ENCODE measurements at regions not wholly inside any gene's neighbourhood (a gene's known extent, or its start where the extent isn't known, plus 50 kb on each side); places are given as distances from the start of the nearest gene placed in this dataset.

DNA sequence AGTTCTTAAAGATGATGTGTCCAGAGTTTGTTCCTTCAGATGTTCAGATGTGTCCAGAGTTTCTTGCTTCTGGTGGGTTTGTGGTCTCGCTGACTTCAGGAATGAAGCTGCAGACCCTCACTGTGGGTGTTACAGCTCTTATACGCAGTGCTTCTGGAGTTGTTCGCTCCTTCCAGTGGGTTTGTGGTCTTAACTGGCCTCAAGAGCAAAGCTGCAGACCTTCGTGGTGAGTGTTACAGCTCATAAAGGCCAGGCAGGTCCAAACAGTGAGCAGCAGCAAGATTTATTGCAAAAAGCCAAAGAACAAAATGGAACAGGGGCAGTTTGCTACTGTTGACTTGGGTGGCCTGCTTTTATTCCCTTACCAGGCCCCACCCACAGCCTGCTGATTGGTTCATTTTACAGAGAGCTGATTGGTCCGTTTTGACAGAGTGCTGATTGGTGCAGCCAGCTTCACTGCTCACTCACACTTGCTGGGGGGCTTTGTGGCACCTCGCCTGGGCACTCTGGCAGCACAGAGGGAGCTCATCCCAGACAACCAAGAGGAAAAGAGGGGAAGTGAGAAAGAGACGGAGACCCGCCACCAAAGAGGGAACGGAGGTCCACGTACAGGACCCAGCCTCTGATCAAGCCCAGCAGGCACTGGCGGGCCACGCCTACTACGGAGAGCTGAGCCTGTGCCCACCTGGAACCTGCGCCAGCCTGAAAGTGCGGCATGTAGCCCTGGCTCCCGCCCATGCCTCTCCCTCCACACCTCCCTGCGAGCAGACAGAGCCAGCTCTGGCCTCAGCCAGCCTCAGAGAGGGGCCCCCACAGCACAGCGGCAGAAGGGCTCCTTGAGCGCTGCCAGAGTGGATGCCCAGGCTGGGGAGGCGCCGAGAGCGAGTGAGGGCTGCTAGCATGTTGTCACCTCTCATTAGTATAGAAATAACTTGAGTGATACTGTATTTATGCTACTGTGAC is 55.8 kb upstream of the SEMA3C start:
- H3K27me3 Mint-ChIP-seq (ENCODE audit: insufficient read depth, unreplicated experiment): no peaks in the 10 kb centered on the region
- intact Hi-C loops (cut with micrococcal nuclease; ENCODE audit: unreplicated experiment): no loop called here
- no peak for DNase-seq
- H3K4me3 ChIP-seq (ENCODE audit: low read depth, low read length): no peak overlapping the region
- no peaks in the 10 kb centered on the region for H3K36me3 ChIP-seq (ENCODE audit: control insufficient read depth, insufficient read depth, low read length)
- H3K4me1 ChIP-seq: no peaks in the 10 kb centered on the region
- no peaks in the 10 kb centered on the region for H3K27me3 ChIP-seq (replicated peaks; ENCODE audit: control insufficient read depth, insufficient read depth, low read length)
- no peaks in the 10 kb centered on the region for H3K36me3 Mint-ChIP-seq (ENCODE audit: insufficient read depth, unreplicated experiment)
- TF ChIP-seq, protein P1, sequence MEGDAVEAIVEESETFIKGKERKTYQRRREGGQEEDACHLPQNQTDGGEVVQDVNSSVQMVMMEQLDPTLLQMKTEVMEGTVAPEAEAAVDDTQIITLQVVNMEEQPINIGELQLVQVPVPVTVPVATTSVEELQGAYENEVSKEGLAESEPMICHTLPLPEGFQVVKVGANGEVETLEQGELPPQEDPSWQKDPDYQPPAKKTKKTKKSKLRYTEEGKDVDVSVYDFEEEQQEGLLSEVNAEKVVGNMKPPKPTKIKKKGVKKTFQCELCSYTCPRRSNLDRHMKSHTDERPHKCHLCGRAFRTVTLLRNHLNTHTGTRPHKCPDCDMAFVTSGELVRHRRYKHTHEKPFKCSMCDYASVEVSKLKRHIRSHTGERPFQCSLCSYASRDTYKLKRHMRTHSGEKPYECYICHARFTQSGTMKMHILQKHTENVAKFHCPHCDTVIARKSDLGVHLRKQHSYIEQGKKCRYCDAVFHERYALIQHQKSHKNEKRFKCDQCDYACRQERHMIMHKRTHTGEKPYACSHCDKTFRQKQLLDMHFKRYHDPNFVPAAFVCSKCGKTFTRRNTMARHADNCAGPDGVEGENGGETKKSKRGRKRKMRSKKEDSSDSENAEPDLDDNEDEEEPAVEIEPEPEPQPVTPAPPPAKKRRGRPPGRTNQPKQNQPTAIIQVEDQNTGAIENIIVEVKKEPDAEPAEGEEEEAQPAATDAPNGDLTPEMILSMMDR (IDR thresholded peaks at IDR 0.05; ENCODE audit: insufficient read depth in 1 of 2, low read depth in 1 of 2, low read length in 1 of 2, severe bottlenecking in 1 of 2, unreplicated experiment in 1 of 2): no peak
- no peak overlapping the region for H3K4me3 Mint-ChIP-seq (ENCODE audit: unreplicated experiment)
- H3K9me3 Mint-ChIP-seq (ENCODE audit: unreplicated experiment): peaks cover 26% of the 10 kb centered on the region
- CTCF ChIA-PET: no interaction called here
- H3K9me3 ChIP-seq: peaks cover 4% of the 10 kb centered on the region; the same call in 1 of the 2 replicates
- POLR2A ChIA-PET: no interaction called here
- no peak overlapping the region for H3K27ac Mint-ChIP-seq (ENCODE audit: unreplicated experiment)
- BruUV-seq (replicated peaks): no TSS peak
- H3K4me1 Mint-ChIP-seq (ENCODE audit: low read depth, unreplicated experiment): no peaks in the 10 kb centered on the region

DNA sequence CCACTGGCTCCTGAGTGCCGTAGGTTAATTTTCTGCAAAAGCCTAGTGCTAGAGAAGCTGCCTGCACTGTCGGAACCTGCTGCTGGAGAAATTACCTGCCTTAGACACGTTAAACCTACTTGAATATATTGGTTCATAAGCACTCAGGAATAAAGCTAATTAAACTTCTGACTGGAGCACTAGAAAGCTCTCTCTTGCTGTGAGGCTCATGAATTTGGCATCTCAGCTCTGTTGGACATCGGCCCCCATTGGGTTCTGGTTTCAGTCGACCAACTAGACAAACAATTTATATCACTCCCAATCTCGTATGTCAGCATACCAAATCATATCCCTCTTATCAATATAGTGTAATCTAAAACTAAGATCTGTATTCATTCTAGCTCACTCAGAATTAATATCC is 52.4 kb upstream of the SEMA3C start:
- Histone ChIP-seq H3K36me3 (ENCODE audit: control insufficient read depth, insufficient read depth, low read length) (no peaks in the 10 kb centered on the region), H3K9me3 (0 out of 2 replicates have a peak, but pooled peaks cover 2% of the 10 kb centered on the region), H3K27me3 (replicated peaks; ENCODE audit: control insufficient read depth, insufficient read depth, low read length) (no peaks in the 10 kb centered on the region), H3K4me3 (ENCODE audit: low read depth, low read length) (no peak overlapping the region), H3K4me1 (no peaks in the 10 kb centered on the region)
- Mint-ChIP-seq H3K9me3 (ENCODE audit: unreplicated experiment) (peaks cover 13% of the 10 kb centered on the region), H3K36me3 (ENCODE audit: insufficient read depth, unreplicated experiment) (no peaks in the 10 kb centered on the region), H3K27me3 (ENCODE audit: insufficient read depth, unreplicated experiment) (no peaks in the 10 kb centered on the region), H3K4me3 (ENCODE audit: unreplicated experiment) (no peak overlapping the region), H3K27ac (ENCODE audit: unreplicated experiment) (no peak overlapping the region), H3K4me1 (ENCODE audit: low read depth, unreplicated experiment) (no peaks in the 10 kb centered on the region)
- CTCF ChIA-PET: no interaction called here
- DNase-seq: no peak
- BruUV-seq (replicated peaks): no TSS peak
- POLR2A ChIA-PET: no interaction called here
- intact Hi-C loops (cut with micrococcal nuclease; ENCODE audit: unreplicated experiment): no loop called here
- TF ChIP-seq, protein P1 (IDR thresholded peaks at IDR 0.05; ENCODE audit: insufficient read depth in 1 of 2, low read depth in 1 of 2, low read length in 1 of 2, severe bottlenecking in 1 of 2, unreplicated experiment in 1 of 2): no peak
